Adrenal gland (tissue), 9 donors: ENCODE measurements at regions not wholly inside any gene's neighbourhood (a gene's known extent, or its start where the extent isn't known, plus 50 kb on each side); places are given as distances from the start of the nearest gene placed in this dataset.

Experiments used
- DNase-seq, 7 donors: peaks; one replicate each; pipeline ENCODE4 v3.0.0-alpha.2; 2019 to 2020
- H3K27ac ChIP-seq, 5 donors: fragments of 200-600 bp; sonication (generic) in 4 of 5; 1 replicate in 3 of 5; 2 replicates in 2 of 5; pipeline versions ENCODE4 v1.5.1 to v1.8.0; 2016 to 2020; ENCODE audit warnings: mild to moderate bottlenecking in 1 of 5
- H3K27me3 ChIP-seq: fragments of 200-600 bp; 2 replicates; pipeline ENCODE4 v1.8.0; 2021
- H3K36me3 ChIP-seq, 2 donors: fragments of 200-600 bp; replicated peaks in 1 of 2; 1 replicate in 1 of 2; 2 replicates in 1 of 2; pipeline versions ENCODE4 v1.5.1 to v1.8.0; 2018 to 2022
- H3K4me1 ChIP-seq, 2 donors: fragments of 200-600 bp; replicated peaks in 1 of 2; 1 replicate in 1 of 2; 2 replicates in 1 of 2; pipeline versions ENCODE4 v1.5.1 to v1.8.0; 2018 to 2021
- H3K4me3 ChIP-seq, 4 donors: fragments of 200-600 bp; sonication (generic) in 3 of 4; one replicate each; pipeline ENCODE4 v1.5.1; 2016 to 2018
- H3K9me3 ChIP-seq, 3 donors: fragments of 200-600 bp; sonication (generic) in 1 of 3; replicated peaks in 1 of 3; 1 replicate in 2 of 3; 2 replicates in 1 of 3; pipeline versions ENCODE4 v1.5.1 to v1.8.0; 2016 to 2021
- CTCF ChIP-seq, 6 experiments: fragments of 450-650 bp in 4 of 6; fragments of 200-600 bp in 2 of 6; sonication (generic) in 1 of 6; IDR thresholded peaks; 1 replicate in 5 of 6; 2 replicates in 1 of 6; pipeline versions ENCODE4 v1.5.1 to v1.8.0; 2016 to 2021; ENCODE audit warnings: antibody characterized with exemption in 6 of 6, mild to moderate bottlenecking in 2 of 6, moderate library complexity in 1 of 6
- POLR2A ChIP-seq, 2 donors: fragments of 450-650 bp; IDR thresholded peaks; one replicate each; pipeline ENCODE4 v1.6.1; 2017; ENCODE audit warnings: antibody characterized with exemption in 2 of 2, mild to moderate bottlenecking in 2 of 2, moderate library complexity in 1 of 2
- WGBS, 4 donors: extraction: QIAGEN DNeasy Blood & Tissue Kit in 2 of 4; methylation state at CpG; one replicate each; pipeline versions ENCODE4 v1.1.5 to v1.1.7; 2013 to 2017; 5-methylcytosine and 5-hydroxymethylcytosine counted together
- intact Hi-C, 2 donors: fragments of 100-400 bp; cut with DNase I; formaldehyde crosslinking; loops; one replicate each; pipeline versions ENCODE4 v1.14.1 to v1.15.0; 2022 to 2023
- donor health status: healthy with polysubstance abuse.
- donor health status: Bipolar disorder and iron deficiency.
- donor health status: DM: yes; HTN: yes; CAD: no.
- donor health status: DM: no; HTN: no; CAD: no.
- donor health status: DM: no; HTN: no; CAD: no.

- intact Hi-C loops = no loop called here
- WGBS, 4 donors = 89 to 97% (median 94%) methylated on average over 5 of the region's 5 CpGs
Measured at GRCh38 chr7:10557375-10557774, 416.3 kb upstream of the PHF14 start.

GRCh38 chr7:10560497-10560896, 413.2 kb upstream of the PHF14 start:
- no peaks in the 10 kb centered on the region for H3K4me1 ChIP-seq
- intact Hi-C loops = no loop called here
- DNase-seq = no peak
- TF ChIP-seq POLR2A (IDR thresholded peaks at IDR 0.05) = no peak
- TF ChIP-seq CTCF (IDR thresholded peaks at IDR 0.05) = no peak
- no peaks in the 10 kb centered on the region for H3K36me3 ChIP-seq
- H3K27me3 ChIP-seq = no peaks in the 10 kb centered on the region
- H3K4me3 ChIP-seq = no peak overlapping the region
- no peaks in the 10 kb centered on the region for H3K9me3 ChIP-seq
- H3K27ac ChIP-seq = no peak overlapping the region

More at GRCh38 chr7:10557375-10557774, 416.3 kb upstream of the PHF14 start:
- H3K4me3 ChIP-seq = no peak overlapping the region
- H3K9me3 ChIP-seq = no peaks in the 10 kb centered on the region
- H3K36me3 ChIP-seq = no peaks in the 10 kb centered on the region
- no peaks in the 10 kb centered on the region for H3K27me3 ChIP-seq
- no peak for DNase-seq
- TF ChIP-seq POLR2A (IDR thresholded peaks at IDR 0.05) (no peak), CTCF (IDR thresholded peaks at IDR 0.05) (no peak)
- no peak overlapping the region for H3K27ac ChIP-seq
- no peaks in the 10 kb centered on the region for H3K4me1 ChIP-seq

GRCh38 chr7:10568891-10569290, 404.8 kb upstream of the PHF14 start:
- Histone ChIP-seq H3K27ac (no peak overlapping the region), H3K4me1 (no peaks in the 10 kb centered on the region), H3K9me3 (no peaks in the 10 kb centered on the region), H3K4me3 (no peak overlapping the region), H3K27me3 (no peaks in the 10 kb centered on the region), H3K36me3 (no peaks in the 10 kb centered on the region)
- DNase-seq = no peak
- TF ChIP-seq POLR2A (IDR thresholded peaks at IDR 0.05) (no peak), CTCF (IDR thresholded peaks at IDR 0.05) (no peak)
- intact Hi-C loops = no loop called here

GRCh38 chr7:10571759-10572158, 401.9 kb upstream of the PHF14 start:
- TF ChIP-seq CTCF (IDR thresholded peaks at IDR 0.05) (no peak), POLR2A (IDR thresholded peaks at IDR 0.05) (no peak)
- DNase-seq = no peak
- no peaks in the 10 kb centered on the region for H3K27me3 ChIP-seq
- no peaks in the 10 kb centered on the region for H3K4me1 ChIP-seq
- H3K36me3 ChIP-seq = no peaks in the 10 kb centered on the region
- H3K27ac ChIP-seq = no peak overlapping the region
- WGBS, 4 donors = 2 to 5% (median 4%) methylated on average over 1 of the region's 1 CpG
- H3K9me3 ChIP-seq = no peaks in the 10 kb centered on the region
- intact Hi-C loops = no loop called here
- no peak overlapping the region for H3K4me3 ChIP-seq
